GM12878 (cell line): ENCODE measurements at regions not wholly inside any gene's neighbourhood (a gene's known extent, or its start where the extent isn't known, plus 50 kb on each side); places are given as distances from the start of the nearest gene placed in this dataset.

Experiments used
- ATAC-seq: fragments of 200-7000 bp; cut with Tn5 transposase; 3 replicates; pipeline ENCODE4 v1.9.1; 2020; ENCODE audit warnings: mild to moderate bottlenecking, moderate library complexity
- BruUV-seq: library from RNA; stranded (reverse); fragments of 400-500 nt; replicated peaks from 2 replicates; lab custom pipeline; 2021; lab: Mats Ljungman, UMichigan
- CTCF ChIA-PET: fragments of 300-600 bp; sonication (Branson Sonifier 250); formaldehyde crosslinking; extraction: SDS; loops from one replicate; lab custom pipeline; 2021; ENCODE audit warnings: inconsistent platforms; lab: Yijun Ruan, JAX
- POLR2A ChIA-PET: fragments of 350-600 bp; formaldehyde crosslinking; extraction: SDS; loops from one replicate; lab custom pipeline; 2021; ENCODE audit warnings: inconsistent platforms; lab: Charles Lee
- RAD21 ChIA-PET: fragments of 300-600 bp; sonication (Branson Sonifier 250); formaldehyde crosslinking; loops from one replicate; lab custom pipeline; 2023; ENCODE audit warnings: antibody characterized with exemption; ENCODE audit not compliant: unreplicated experiment; lab: Charles Lee
- SMC1A ChIA-PET: fragments of 300-600 bp; sonication (Branson Sonifier 250); formaldehyde crosslinking; loops from one replicate; lab custom pipeline; 2023; ENCODE audit not compliant: unreplicated experiment, uncharacterized antibody; lab: Charles Lee
- DNase-seq: peaks from one replicate; pipeline ENCODE4 v3.0.0-alpha.2; 2011; ENCODE audit warnings: low read depth, low spot score
- FAIRE-seq: peaks from 3 replicates; lab custom pipeline; 2011; peaks lifted over from hg19 to GRCh38; lab: Jason Lieb, UNC
- H2AFZ ChIP-seq: 2 replicates; pipeline ENCODE4 v1.6.0; 2011; ENCODE audit warnings: low read depth, low read length, control low read depth; ENCODE audit not compliant: control insufficient read depth
- H3K27ac ChIP-seq: 2 replicates; pipeline ENCODE4 v1.5.1; 2011; ENCODE audit warnings: control low read depth; ENCODE audit not compliant: control insufficient read depth, insufficient read depth
- H3K27me3 ChIP-seq, 2 experiments: replicated peaks in 1 of 2; 2 replicates each; pipeline versions ENCODE4 v1.6.0 to v1.6.1; 2011; ENCODE audit warnings: low read length in 1 of 2; ENCODE audit not compliant: control insufficient read depth in 2 of 2, insufficient read depth in 2 of 2
- H3K36me3 ChIP-seq, 2 experiments: 2 replicates each; pipeline ENCODE4 v1.5.1; 2011; ENCODE audit warnings: low read length in 1 of 2; ENCODE audit not compliant: control insufficient read depth in 2 of 2, insufficient read depth in 2 of 2
- H3K4me1 ChIP-seq: 2 replicates; pipeline ENCODE4 v1.6.1; 2011; ENCODE audit warnings: mild to moderate bottlenecking, low read length, moderate library complexity, mixed read lengths; ENCODE audit not compliant: control insufficient read depth, insufficient read depth
- H3K4me2 ChIP-seq: 2 replicates; pipeline ENCODE4 v1.6.0; 2011; ENCODE audit warnings: control low read depth; ENCODE audit not compliant: control insufficient read depth, insufficient read depth
- H3K4me3 ChIP-seq: fragments of 200-600 bp; sonication (generic); 2 replicates; pipeline ENCODE4 v1.5.1; 2016
- H3K79me2 ChIP-seq: 2 replicates; pipeline ENCODE4 v1.6.0; 2011; ENCODE audit warnings: low read length; ENCODE audit not compliant: control insufficient read depth, insufficient read depth
- H3K9ac ChIP-seq: 2 replicates; pipeline ENCODE4 v1.8.0; 2011; ENCODE audit warnings: low read length, control low read depth, mixed read lengths; ENCODE audit not compliant: control insufficient read depth, insufficient read depth
- H3K9me3 ChIP-seq: replicated peaks from 3 replicates; pipeline ENCODE4 v1.5.1; 2011; ENCODE audit warnings: mild to moderate bottlenecking, low read length; ENCODE audit not compliant: control insufficient read depth, insufficient read depth
- H4K20me1 ChIP-seq: 2 replicates; pipeline ENCODE4 v1.6.0; 2011; ENCODE audit not compliant: control insufficient read depth, insufficient read depth
- BCL11A ChIP-seq: IDR thresholded peaks from 2 replicates; pipeline ENCODE4 v1.6.1; 2011; ENCODE audit warnings: low read depth, low read length
- BCLAF1 ChIP-seq: fragments of 450-650 bp; IDR thresholded peaks from 2 replicates; pipeline ENCODE4 v1.6.1; 2017; ENCODE audit warnings: antibody characterized with exemption, mild to moderate bottlenecking, moderate library complexity
- CHD2 ChIP-seq: IDR thresholded peaks from 2 replicates; pipeline ENCODE4 v1.6.1; 2011; ENCODE audit warnings: low read depth, low read length, improper control_type of control experiment, borderline replicate concordance
- E2F8 ChIP-seq: fragments of 450-650 bp; IDR thresholded peaks from 2 replicates; pipeline ENCODE4 v1.6.1; 2018; ENCODE audit warnings: mild to moderate bottlenecking, low read depth, moderate library complexity; ENCODE audit not compliant: partially characterized antibody
- ELK1 ChIP-seq: IDR thresholded peaks from 2 replicates; pipeline ENCODE4 v1.6.1; 2012; ENCODE audit warnings: low read depth, low read length, improper control_type of control experiment
- EP300 ChIP-seq, 2 experiments: fragments of 150-350 bp in 1 of 2; IDR thresholded peaks; 2 replicates each; pipeline ENCODE4 v1.6.1; 2011 to 2012; ENCODE audit warnings: low read depth in 2 of 2, low read length in 2 of 2, borderline replicate concordance in 1 of 2, improper control_type of control experiment in 1 of 2, inconsistent platforms in 1 of 2; ENCODE audit not compliant: control insufficient read depth in 1 of 2
- IKZF1 ChIP-seq: fragments of 450-650 bp; conservative IDR thresholded peaks from 2 replicates; pipeline ENCODE4 v1.6.1; 2017; ENCODE audit warnings: antibody characterized with exemption, mild to moderate bottlenecking
- RELA ChIP-seq: fragments of 450-650 bp; IDR thresholded peaks from 2 replicates; pipeline ENCODE4 v1.8.0; 2014; ENCODE audit warnings: borderline replicate concordance; ENCODE audit not compliant: partially characterized antibody
- SIN3A ChIP-seq: IDR thresholded peaks from 2 replicates; pipeline ENCODE4 v1.6.1; 2012; ENCODE audit warnings: low read depth, low read length, improper control_type of control experiment
- SKIL ChIP-seq: fragments of 450-650 bp; IDR thresholded peaks from 2 replicates; pipeline ENCODE4 v1.6.1; 2017; ENCODE audit warnings: mild to moderate bottlenecking, low read depth, inconsistent platforms; ENCODE audit not compliant: poor library complexity, severe bottlenecking
- SMAD5 ChIP-seq: IDR thresholded peaks from 2 replicates; pipeline ENCODE4 v1.6.1; 2016; ENCODE audit warnings: antibody characterized with exemption, low read depth
- SMARCA5 ChIP-seq: fragments of 450-650 bp; IDR thresholded peaks from 2 replicates; pipeline ENCODE4 v1.6.1; 2017; ENCODE audit warnings: mild to moderate bottlenecking
- SUPT20H ChIP-seq: IDR thresholded peaks from 2 replicates; pipeline ENCODE4 v1.6.1; 2011; ENCODE audit warnings: low read depth, mild to moderate bottlenecking, low read length, moderate library complexity, borderline replicate concordance; ENCODE audit not compliant: control insufficient read depth
- TARDBP ChIP-seq: IDR thresholded peaks from 2 replicates; pipeline ENCODE4 v1.6.1; 2016; ENCODE audit warnings: borderline replicate concordance
- YBX1 ChIP-seq: fragments of 450-650 bp; IDR thresholded peaks from 2 replicates; pipeline ENCODE4 v1.6.1; 2016; ENCODE audit warnings: antibody characterized with exemption
- ZBED1 ChIP-seq: IDR thresholded peaks from 2 replicates; pipeline ENCODE4 v1.6.1; 2016; ENCODE audit warnings: borderline replicate concordance
- WGBS: methylation state at CpG from one replicate; pipeline ENCODE4 v1.1.6; 2016; ENCODE audit warnings: low lambda C conversion rate; ENCODE audit not compliant: insufficient replicate concordance, insufficient coverage; ENCODE audit errors: missing lambda C conversion rate; 5-methylcytosine and 5-hydroxymethylcytosine counted together
- in situ Hi-C: fragments of 300-500 bp; cut with MboI; formaldehyde crosslinking; loops from 9 replicates; pipeline ENCODE4 v1.14.3; 2018; ENCODE audit warnings: mixed read lengths
- intact Hi-C: fragments of 100-400 bp; cut with micrococcal nuclease; formaldehyde crosslinking; loops from one replicate; pipeline ENCODE4 v1.14.2; 2022; ENCODE audit not compliant: unreplicated experiment

- H3K27me3 ChIP-seq, result no peaks in the 10 kb centered on the region
- RAD21 ChIA-PET, result no interaction called here
- no peak overlapping the region for H3K27ac ChIP-seq
- intact Hi-C loops (no loop called here), in situ Hi-C loops (no loop called here)
- no peak overlapping the region for H2AFZ ChIP-seq
- TF ChIP-seq ZBED1 (no peak), IKZF1 (no peak), EP300 (IDR thresholded peaks at IDR 0.05; ENCODE audit: borderline replicate concordance in 1 of 2, control insufficient read depth in 1 of 2, low read depth in 2 of 2, low read length in 2 of 2) (no peak), CHD2 (no peak), ELK1 (no peak), BCL11A (no peak), E2F8 (no peak), RELA (no peak), SMAD5 (no peak), TARDBP (no peak), SUPT20H (no peak), SMARCA5 (no peak), YBX1 (no peak), SIN3A (no peak), SKIL (no peak), BCLAF1 (no peak)
- no peaks in the 10 kb centered on the region for H3K36me3 ChIP-seq
- no TSS peak for BruUV-seq
- H3K4me3 ChIP-seq, result no peak overlapping the region
- no peaks in the 10 kb centered on the region for H3K4me1 ChIP-seq
- CTCF ChIA-PET, result no interaction called here
- no peaks in the 10 kb centered on the region for H4K20me1 ChIP-seq
- H3K79me2 ChIP-seq, result no peaks in the 10 kb centered on the region
- no peak for DNase-seq
- POLR2A ChIA-PET, result no interaction called here
- H3K9me3 ChIP-seq, result no peaks in the 10 kb centered on the region; the same call in 2 of the 3 replicates
- ATAC-seq, result no peak
- no peak overlapping the region for H3K4me2 ChIP-seq
- no peak for FAIRE-seq
- SMC1A ChIA-PET, result interaction anchor here (0.7 kb wide), 1 partner anchor 80 kb away, joined by 3 read pairs; no protein-coding TSS in a partner anchor
- WGBS, result under 1% methylated on average over 5 of the region's 5 CpGs
- H3K9ac ChIP-seq, result no peak overlapping the region
Observed at GRCh38 chr22:49292909-49293308, 534.8 kb downstream of the BRD1 start.
